Rectal smooth muscle tissue (tissue), 1 donor: ENCODE measurements at regions not wholly inside any gene's neighbourhood (a gene's known extent, or its start where the extent isn't known, plus 50 kb on each side); places are given as distances from the start of the nearest gene placed in this dataset.
"Not testable (repeated sequence)": the region's sequence is repeated elsewhere in the genome, so short reads cannot be mapped to it uniquely, and the experiment has no call there.

Experiments
- H3K27ac ChIP-seq: one replicate; pipeline ENCODE4 v1.7.0; 2013; ENCODE audit warnings: low read depth, low read length, inconsistent platforms
- H3K27me3 ChIP-seq: one replicate; pipeline ENCODE4 v1.7.0; 2013; ENCODE audit warnings: low read length; ENCODE audit not compliant: control insufficient read depth, insufficient read depth
- H3K36me3 ChIP-seq: one replicate; pipeline ENCODE4 v1.7.0; 2013; ENCODE audit warnings: low read length; ENCODE audit not compliant: control insufficient read depth, insufficient read depth
- H3K4me1 ChIP-seq: one replicate; pipeline ENCODE4 v1.7.0; 2013; ENCODE audit warnings: low read length; ENCODE audit not compliant: control insufficient read depth, insufficient read depth
- H3K4me3 ChIP-seq: one replicate; pipeline ENCODE4 v1.7.0; 2013; ENCODE audit warnings: low read length
- H3K9ac ChIP-seq: one replicate; pipeline ENCODE4 v1.7.0; 2013; ENCODE audit warnings: low read length

- Histone ChIP-seq H3K4me1 (no peaks in the 10 kb centered on the region), H3K9ac (no peak overlapping the region), H3K27ac (no peak overlapping the region), H3K4me3 (no peak overlapping the region), H3K36me3 (no peaks in the 10 kb centered on the region), H3K27me3 (no peaks in the 10 kb centered on the region)
These were observed 644.7 kb upstream of the NRP1 start for GRCh38 chr10:33979195-33979594.

GRCh38 chr10:33975481-33975880, 641.0 kb upstream of the NRP1 start:
- Histone ChIP-seq H3K27ac (no peak overlapping the region), H3K36me3 (no peaks in the 10 kb centered on the region), H3K4me1 (no peaks in the 10 kb centered on the region)

GRCh38 chr10:33974976-33975478, 640.6 kb upstream of the NRP1 start:
- Histone ChIP-seq H3K36me3 (no peaks in the 10 kb centered on the region), H3K4me1 (no peaks in the 10 kb centered on the region), H3K27me3 (no peaks in the 10 kb centered on the region), H3K27ac (no peak overlapping the region), H3K4me3 (no peak overlapping the region), H3K9ac (no peak overlapping the region)

More at GRCh38 chr10:33975481-33975880, 641.0 kb upstream of the NRP1 start:
- Histone ChIP-seq H3K27me3 (no peaks in the 10 kb centered on the region), H3K4me3 (no peak overlapping the region), H3K9ac (no peak overlapping the region)

GRCh38 chr10:33968983-33969382, 634.5 kb upstream of the NRP1 start:
- H3K4me1 ChIP-seq, result no peaks in the 10 kb centered on the region
- H3K36me3 ChIP-seq, result no peaks in the 10 kb centered on the region

GRCh38 chr10:33967606-33968120, 633.2 kb upstream of the NRP1 start:
- H3K27ac ChIP-seq, result no peak overlapping the region
- no peaks in the 10 kb centered on the region for H3K4me1 ChIP-seq
- no peak overlapping the region for H3K9ac ChIP-seq
- H3K36me3 ChIP-seq, result no peaks in the 10 kb centered on the region
- no peaks in the 10 kb centered on the region for H3K27me3 ChIP-seq
- no peak overlapping the region for H3K4me3 ChIP-seq

More at GRCh38 chr10:33968983-33969382, 634.5 kb upstream of the NRP1 start:
- H3K4me3 ChIP-seq, result no peak overlapping the region
- H3K27me3 ChIP-seq, result no peaks in the 10 kb centered on the region
- no peak overlapping the region for H3K27ac ChIP-seq
- H3K9ac ChIP-seq, result no peak overlapping the region

GRCh38 chr10:33966946-33967345, 632.5 kb upstream of the NRP1 start:
- H3K36me3 ChIP-seq, result no peaks in the 10 kb centered on the region
- H3K4me3 ChIP-seq, result no peak overlapping the region
- H3K27ac ChIP-seq, result no peak overlapping the region
- no peak overlapping the region for H3K9ac ChIP-seq
- H3K27me3 ChIP-seq, result no peaks in the 10 kb centered on the region
- no peaks in the 10 kb centered on the region for H3K4me1 ChIP-seq

- H3K27me3 ChIP-seq, result no peaks in the 10 kb centered on the region
- H3K36me3 ChIP-seq, result no peaks in the 10 kb centered on the region
- no peak overlapping the region for H3K4me3 ChIP-seq
- no peak overlapping the region for H3K27ac ChIP-seq
- H3K4me1 ChIP-seq, result no peaks in the 10 kb centered on the region
- H3K9ac ChIP-seq, result no peak overlapping the region
These were observed 631.5 kb upstream of the NRP1 start for GRCh38 chr10:33965795-33966581.

- no peak overlapping the region for H3K27ac ChIP-seq
- no peak overlapping the region for H3K9ac ChIP-seq
- H3K4me1 ChIP-seq, result no peaks in the 10 kb centered on the region
- H3K4me3 ChIP-seq, result no peak overlapping the region
- H3K36me3 ChIP-seq, result no peaks in the 10 kb centered on the region
- no peaks in the 10 kb centered on the region for H3K27me3 ChIP-seq
These were observed 629.3 kb upstream of the NRP1 start for GRCh38 chr10:33963729-33964128.

GRCh38 chr10:33956322-33956721, 621.9 kb upstream of the NRP1 start:
- H3K9ac ChIP-seq, H3K4me1 ChIP-seq, H3K36me3 ChIP-seq, H3K27me3 ChIP-seq, H3K4me3 ChIP-seq, H3K27ac ChIP-seq: not testable (repeated sequence)

- H3K4me1 ChIP-seq, result no peaks in the 10 kb centered on the region
- no peaks in the 10 kb centered on the region for H3K27me3 ChIP-seq
- H3K4me3 ChIP-seq, result no peak overlapping the region
- no peak overlapping the region for H3K27ac ChIP-seq
- no peak overlapping the region for H3K9ac ChIP-seq
- no peaks in the 10 kb centered on the region for H3K36me3 ChIP-seq
These were observed 621.2 kb upstream of the NRP1 start for GRCh38 chr10:33955676-33956075.

GRCh38 chr10:33952692-33953360, 618.4 kb upstream of the NRP1 start:
- no peaks in the 10 kb centered on the region for H3K36me3 ChIP-seq
- H3K4me1 ChIP-seq, result no peaks in the 10 kb centered on the region
- H3K27me3 ChIP-seq, result no peaks in the 10 kb centered on the region
- no peak overlapping the region for H3K27ac ChIP-seq
- H3K9ac ChIP-seq, result no peak overlapping the region
- H3K4me3 ChIP-seq, result no peak overlapping the region

- Histone ChIP-seq H3K4me1 (no peaks in the 10 kb centered on the region), H3K9ac (no peak overlapping the region), H3K4me3 (no peak overlapping the region), H3K36me3 (no peaks in the 10 kb centered on the region), H3K27me3 (no peaks in the 10 kb centered on the region), H3K27ac (no peak overlapping the region)
These were observed 615.7 kb upstream of the NRP1 start for GRCh38 chr10:33950206-33950605.
